NOMO-1 (cell line): ENCODE measurements at regions not wholly inside any gene's neighbourhood (a gene's known extent, or its start where the extent isn't known, plus 50 kb on each side); places are given as distances from the start of the nearest gene placed in this dataset.
"Not testable (repeated sequence)": the region's sequence is repeated elsewhere in the genome, so short reads cannot be mapped to it uniquely, and the experiment has no call there.

Experiments
- DNase-seq, 2 experiments: peaks; one replicate each; lab custom pipeline; 2025; ENCODE audit not compliant: unreplicated experiment in 2 of 2; lab: John Stamatoyannopoulos, UW

DNA sequence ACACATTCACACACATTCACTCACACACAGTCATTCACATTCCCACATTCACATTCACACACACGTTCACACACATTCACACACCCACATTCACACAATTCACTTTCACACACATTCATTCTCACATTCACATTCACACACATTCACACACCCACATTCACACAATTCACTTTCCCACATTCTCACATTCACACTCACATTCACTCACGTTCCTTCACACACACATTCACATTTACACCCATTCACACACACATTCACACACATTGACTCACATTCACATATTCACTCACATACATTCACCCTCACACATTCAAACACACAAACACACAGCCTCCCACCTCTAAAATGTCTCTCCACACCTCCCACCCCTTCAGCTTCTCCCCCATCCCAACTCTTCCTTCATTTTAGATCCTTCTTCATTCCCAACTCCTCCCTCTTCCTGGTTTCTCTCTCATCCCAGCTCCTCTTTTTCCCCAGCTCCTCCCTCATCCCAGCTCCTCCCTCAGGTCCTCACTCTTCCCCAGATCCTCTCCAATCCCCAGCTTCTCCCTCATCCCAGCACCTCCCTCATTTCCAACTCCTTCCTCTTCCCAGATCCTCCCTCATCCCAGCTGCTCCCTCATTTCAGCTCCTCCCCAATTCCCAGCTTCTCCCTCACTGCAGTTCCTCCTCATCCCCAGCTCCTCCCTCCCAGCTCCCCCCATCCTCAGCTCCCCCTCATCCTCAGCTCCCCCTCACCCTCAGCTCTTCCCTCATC lies 111.0 kb downstream of the FAM53A start:
- no peak for DNase-seq

DNA sequence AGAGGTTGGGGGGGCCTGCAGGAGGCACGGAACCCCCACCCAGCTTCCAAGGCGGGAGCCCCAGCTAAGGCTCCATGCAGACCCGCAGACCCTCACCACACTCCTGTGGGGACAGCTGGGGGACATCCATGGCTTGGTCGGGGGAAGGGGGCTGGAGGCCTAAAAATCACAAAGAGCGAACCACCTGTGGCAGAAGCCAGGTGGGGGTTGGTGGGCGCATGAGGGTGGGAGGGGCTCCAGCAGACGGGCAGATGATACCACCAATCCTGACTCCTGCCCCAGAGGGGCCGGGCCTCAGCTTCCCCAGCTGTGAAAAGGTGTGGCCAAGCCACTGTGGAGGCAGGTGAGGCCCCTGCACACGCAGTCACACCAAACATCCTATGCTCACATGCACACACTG lies 111.6 kb downstream of the FAM53A start:
- no peak for DNase-seq

DNA sequence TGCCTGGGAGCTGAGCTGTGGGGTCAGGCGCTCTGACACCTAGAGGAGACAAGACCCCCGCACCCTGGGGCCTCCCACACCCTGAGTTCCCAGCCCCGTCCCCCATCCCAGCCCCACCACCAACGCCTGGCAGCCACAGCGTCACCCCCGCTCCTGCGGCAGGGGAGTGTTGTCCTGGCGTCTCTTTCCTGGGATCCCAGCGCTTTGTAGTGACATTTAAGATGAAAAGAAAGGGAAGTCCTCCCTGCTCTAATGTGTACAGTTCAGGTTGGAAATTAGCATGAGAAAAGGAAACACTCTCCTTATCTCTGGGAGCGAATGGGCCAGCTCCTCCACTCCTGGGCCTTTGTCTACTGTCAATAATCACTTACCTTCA lies 112.1 kb downstream of the FAM53A start:
- DNase-seq = no peak

DNA sequence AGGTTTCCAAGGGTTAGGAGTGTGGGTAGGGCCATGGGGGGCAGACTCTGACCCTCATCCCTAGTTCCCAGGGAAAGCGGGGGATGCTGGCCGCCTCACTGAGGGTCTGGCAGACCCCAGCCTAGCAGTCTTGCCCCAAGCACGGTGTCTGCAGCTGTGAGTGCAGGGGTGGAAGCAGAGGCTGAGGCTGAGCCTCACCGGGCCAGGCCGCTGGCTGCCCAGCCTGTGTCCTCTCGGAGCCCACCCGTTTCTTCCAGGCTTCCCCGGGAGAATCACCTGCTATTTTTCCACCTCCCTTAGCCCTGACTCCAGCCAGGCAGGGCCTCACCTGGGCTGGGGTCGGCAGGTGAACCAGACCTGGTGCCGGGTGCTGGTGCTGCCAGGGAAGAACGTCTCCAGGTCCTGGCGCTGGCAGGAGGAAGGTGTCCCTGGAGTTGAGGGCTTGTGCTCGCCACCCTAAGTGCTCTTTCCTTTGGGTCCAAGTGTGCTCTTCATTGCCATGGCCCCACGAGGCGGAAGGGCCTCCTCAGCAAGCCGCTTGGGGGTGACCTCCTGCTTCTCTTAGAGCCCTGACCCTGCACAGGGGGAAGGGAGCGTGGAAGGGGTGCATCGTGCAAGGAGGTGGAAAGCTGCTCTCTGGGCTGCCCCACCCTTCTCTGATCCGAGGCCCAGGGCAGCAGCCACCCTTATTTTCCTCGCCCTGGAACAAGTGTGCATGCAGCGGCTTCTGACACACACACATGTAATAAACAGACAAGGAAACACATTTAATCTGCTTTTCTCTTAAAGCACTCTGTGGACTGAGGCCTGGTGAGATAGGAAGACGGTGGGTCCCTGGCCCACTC lies 112.7 kb downstream of the FAM53A start:
- DNase-seq = no peak

DNA sequence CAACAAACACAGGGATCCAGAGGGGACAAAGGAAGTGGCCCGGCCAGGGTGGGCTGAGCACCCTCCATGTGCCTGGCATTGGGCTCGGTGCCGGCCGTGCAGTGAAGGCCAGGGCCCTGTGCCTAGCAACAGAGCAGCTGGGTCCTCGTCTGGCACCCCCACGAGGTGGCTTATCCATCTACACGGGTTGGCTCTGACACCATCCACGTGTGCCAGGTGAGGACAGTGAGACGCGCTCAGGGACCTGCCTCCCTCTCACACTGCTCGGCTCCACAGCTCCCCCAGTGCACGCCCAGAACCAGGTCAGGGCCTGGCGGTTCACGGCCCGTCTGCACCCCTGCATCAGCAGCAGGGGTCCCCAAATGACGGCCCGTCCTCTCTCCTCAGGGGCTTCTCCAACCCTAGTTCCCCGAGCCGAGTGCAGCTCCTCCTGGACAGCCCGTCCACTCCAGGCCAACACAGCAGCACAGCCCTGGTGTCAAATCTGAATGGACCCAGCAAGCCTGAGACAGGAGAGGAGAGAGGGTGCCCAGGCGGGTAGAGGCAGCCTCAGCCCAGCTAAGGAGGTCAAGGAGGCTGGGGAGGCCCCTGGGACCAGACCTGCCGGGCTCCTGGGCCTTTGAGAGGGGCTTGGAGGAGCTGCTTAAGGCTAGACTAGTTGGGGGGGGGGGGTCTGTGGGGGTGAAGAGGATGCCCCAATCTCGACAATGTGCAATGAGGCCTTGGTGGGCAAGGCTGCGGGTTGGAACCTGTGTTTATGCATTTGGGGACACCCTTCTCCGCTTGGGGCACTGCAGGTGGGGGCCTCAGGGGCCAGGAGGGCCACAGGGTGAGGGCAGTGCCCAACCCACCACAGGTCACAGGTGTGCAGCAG lies 113.6 kb downstream of the FAM53A start:
- no peak for DNase-seq

DNA sequence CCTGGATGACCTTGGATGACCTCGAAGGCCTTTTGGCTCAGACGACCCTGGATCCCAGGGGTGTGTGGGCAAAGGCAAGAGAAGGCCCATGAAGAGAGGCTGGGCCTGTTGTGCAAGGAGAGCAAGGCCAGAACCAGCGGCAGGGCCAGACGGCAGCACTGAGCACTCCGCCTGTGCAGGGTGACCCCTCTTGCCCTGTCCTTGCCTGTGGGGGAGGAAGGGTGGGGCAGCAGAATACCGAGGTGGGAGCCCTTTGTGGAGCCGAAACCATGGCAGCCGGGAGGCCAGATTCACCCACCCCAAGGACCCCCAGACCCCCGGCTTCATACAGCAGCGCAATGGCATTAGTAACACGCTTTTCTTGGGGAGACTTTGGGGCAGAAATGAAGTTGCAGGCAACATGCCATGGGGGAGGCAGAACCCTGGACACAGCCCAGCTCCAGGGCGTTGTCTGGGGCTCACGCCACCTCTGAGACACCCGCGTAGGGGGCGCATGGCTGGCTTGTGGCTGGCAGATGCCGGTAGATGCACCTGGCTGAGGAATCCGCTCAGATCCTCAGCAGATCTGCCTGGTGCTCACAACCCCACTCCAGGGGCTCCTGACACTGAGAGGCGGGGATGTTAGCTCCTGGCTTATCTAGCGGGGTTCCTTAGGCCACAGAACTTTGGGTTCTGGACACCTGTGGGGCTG lies 114.5 kb downstream of the FAM53A start:
- DNase-seq = no peak

DNA sequence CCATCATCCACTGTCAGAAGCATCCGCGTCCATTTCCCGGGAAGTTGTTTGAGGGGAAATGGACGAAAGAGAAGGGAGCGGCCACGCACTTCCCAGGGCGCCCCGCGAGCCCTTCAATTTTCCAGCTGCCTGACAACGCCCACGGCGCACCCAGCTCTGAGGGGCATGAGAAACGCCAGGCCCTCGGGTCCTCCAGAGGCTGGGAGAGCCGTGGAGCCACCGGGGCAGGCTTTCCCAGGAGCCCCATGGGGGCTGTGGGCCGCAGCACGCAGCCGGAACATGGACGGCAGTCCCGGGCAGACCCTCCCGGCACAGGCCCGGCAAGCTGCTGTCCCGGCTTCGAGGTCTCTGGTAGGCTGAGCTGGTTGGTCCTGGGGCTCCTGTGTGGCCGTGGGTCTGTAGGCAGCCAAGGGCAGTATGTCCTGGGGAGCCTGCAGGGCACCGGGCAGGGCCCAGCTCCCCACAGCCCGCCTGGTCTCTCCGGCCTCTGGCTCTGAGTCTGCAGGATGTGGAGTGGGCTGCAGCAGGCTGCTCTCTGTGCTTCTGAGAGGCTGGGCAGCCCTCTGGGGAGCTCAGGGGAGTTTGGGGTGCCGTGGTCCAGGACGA lies 115.2 kb downstream of the FAM53A start:
- DNase-seq = no peak

DNA sequence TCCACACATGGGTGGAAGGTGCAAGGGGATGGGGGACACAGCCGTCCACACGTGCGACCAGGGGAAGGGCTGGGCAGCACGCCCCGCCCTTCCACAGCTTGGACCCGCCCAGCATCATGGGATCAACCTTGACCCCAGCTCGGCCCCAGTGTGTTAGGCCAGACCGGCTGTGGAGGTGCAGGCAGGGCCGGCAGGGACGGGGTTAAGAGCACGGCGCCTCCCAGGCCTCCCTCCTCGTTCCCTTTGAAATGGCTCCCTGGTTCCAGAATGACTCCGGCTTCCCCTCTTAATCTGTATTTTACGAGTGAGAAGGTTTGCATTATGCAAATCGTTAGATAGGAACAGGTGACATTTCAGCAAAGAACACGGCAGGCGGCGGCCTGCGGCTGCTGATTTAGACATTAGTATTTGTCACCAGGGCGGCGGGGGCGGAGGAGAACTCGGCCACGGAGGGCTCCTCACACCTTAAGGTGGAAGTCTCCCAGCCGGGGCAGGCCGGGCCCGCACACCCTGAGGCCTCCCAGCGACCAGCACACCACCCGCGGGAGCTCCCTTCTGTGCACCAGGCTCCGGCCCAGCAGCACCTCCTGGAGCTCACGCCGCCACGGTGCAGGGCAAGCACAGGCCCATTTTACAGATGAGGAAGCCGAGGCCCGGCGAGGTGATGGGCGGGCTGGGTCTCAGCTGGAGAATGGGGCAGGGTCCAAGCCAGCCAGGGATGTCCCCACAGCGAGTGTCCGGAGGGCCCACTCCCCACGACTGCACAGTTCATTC lies 116.1 kb downstream of the FAM53A start:
- no peak for DNase-seq

DNA sequence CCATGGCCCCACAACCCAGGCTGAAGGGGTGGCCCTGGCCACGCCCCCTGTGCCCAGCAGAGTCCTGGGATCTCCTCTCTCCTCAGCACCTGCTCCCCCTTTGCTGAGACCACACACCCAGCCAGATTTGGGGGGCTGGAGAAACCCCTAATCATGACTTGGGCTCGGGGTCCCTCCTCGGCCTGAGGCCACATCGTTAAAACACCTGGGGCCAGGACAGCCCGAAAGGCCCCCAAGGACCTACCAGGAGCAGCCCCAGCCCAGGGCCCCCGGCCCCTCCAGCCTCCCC lies 116.7 kb downstream of the FAM53A start:
- DNase-seq = no peak

DNA sequence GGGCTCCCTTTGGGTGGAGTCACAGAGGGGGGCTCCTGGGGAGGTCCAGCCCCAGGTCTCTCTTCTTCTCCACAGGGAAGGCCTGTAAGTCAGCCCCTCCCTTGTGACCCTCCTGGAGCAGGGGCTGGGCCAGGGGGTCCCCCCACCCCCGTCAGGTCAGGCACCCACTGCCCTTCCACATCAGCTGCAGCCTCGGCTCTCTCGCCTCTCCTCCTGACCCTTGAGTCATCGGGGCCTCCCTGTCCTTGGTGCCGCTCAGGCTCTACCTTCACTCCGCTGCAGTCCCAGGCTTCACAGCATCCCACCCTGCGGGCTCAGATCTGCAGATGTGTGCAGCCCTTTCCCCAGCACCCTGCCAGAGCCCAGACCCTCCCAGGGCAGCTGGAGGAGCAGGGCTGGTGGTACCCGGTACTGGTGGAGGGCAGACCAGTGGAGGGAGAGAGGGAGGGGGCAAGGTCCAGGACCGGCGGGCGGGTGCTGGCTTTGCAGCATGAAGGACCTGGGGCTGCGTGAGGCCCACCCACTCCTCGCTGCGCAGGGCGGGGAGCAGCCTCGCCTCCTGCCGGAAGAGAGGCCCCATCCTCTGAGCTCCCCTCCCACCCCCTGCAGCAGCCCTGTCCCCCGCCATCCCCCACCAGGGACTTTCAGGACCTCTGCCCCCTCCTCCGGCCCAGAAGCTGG lies 117.1 kb downstream of the FAM53A start:
- no peak for DNase-seq

DNA sequence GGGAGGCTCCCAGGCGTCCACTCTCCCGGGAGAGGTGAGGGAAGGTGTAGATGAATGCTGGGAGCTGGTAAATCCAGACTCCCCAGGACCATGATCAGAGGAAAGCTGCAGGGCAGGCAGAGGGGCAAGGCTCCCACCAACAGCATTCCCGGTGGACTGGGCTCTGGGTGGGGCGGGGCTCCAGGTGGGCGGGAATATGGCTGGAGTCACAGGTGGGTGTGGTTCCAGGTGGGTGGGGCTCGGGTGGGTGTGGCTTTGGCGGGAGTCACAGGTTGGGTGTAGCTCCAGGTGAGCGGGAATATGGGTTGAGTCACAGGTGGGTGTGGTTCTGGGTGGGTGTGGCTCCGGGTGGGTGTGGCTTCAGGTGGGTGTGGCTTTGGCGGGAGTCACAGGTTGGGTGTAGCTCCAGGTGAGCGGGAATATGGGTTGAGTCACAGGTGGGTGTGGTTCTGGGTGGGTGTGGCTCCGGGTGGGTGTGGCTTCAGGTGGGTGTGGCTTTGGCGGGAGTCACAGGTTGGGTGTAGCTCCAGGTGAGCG lies 117.7 kb downstream of the FAM53A start:
- not testable (repeated sequence) for DNase-seq

DNA sequence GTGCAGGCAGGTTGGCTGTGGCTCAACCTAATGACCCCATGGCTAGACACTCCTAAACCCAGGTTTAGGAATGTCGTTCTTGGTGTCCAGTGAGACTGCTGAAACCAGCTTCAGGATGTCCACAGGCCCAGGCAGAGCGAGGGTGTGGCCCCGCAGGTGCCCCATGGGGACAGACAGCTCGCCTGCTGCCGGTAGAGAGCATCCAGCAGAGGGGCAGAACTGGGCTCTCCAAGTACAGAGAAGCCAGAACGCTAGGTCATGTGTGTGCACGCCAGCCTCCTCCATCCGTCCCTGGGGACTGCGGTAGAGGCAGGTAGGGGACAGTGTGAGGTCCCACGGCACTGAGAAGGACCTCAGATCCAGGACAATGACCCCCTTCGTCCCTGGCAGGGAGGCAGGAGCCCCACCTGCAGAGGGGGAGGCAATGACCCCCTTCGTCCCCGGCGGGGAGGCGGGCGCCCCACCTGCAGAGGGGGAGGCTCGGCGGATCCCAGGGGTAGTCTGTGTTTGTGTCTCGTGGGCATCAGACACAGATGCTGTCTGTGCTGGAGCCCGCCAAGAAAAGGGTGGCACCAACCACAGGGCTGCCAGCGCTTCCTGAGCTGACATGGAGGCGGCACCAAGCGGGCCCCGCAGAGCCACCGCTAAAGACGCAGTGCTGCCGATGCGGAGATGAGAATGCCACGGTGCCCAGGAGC lies 118.4 kb downstream of the FAM53A start:
- no peak for DNase-seq

DNA sequence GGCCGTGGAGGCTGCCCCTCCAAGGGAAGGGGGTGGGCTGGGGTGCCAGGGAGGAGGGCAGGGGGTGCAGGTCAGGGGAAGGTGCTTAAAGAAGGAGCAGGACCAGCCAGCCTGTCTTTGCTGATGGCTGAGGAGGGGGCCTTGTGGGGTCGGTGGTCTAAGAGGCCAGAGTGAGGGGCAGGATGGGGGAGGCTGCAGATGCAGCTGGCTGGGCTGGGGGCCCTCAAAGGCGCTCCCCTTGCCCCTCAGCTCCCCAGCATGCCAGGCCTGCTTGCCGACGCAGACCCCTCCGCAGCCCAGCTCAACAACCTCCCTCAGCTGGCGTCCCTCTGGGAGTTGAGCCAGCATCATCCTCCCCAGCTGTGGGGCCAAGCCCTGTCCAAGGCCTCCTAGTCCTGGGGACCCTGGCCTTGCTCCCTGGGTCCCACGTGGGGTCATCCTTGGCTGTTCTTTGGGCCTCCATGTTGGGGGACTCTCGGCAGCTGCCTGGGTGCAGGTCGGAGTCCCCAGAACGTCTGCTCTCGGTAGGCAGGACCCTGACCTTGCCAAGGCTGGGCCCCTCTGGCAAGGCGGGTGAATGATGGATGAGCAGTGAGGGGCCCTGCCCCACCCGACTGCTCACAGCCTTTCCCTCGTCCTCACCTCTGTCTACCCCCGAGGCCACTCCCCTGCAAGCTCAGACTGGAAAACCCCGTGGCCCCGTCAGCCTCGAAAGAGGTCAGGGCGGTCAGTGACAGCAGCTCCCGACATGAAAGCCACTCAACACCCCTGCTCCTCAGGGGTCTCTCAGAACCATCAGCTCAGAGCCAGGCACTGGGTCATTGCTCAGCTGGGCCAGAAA lies 119.4 kb downstream of the FAM53A start:
- no peak for DNase-seq

DNA sequence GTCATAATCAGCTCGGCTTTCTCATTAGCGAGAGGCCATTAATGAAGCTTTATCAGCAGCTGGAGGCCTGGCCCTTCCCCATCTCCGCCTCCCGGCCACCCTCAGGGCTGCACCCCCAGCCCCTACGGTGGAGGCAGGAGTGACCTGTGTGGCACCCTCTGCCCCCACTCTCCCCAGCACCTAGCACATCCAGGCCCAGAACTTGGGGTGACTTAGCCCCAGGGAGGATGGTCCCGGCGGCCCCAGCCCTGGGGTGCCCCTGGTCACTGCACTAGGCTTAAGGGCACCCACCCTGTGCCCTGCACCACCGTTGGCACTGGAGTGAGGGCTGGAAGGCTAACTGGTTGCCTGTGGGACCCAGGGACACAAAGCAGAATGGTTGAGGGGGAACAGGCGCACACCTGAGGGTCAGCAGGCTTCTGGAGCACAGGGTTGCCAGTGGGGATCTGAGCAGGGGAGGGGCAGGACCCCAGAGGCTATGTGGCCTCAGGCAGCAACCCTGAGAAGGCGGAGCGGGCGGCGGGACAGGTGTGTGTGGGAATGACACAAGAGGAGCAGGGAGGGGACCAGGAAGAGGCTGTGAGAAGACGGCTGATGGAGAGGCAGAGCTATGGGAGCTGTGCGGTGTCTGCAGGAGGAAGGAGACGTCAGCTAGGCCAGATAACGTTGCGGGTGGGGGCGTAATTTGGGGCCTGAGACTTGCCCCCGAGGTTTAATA lies 120.2 kb downstream of the FAM53A start:
- DNase-seq = no peak

DNA sequence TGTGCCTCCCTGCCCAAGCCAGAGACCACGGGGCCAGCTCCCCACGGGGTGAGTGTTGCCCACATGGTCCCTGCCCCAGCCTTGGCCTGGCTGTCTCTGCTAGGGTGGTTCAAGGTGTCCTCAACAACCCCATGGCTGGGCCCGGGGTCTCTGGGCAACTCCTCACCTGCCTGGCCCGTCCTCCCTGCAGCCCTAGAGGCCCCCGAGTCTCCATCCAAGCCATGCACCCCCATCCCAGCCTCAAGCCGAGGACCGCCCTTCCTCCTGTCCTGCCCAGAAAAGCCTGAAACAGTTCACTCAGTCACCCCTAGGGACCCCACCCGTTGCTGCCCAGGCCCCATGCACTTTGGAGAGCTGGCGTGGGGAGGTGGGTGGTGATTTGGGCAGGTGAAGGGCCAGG lies 120.9 kb downstream of the FAM53A start:
- DNase-seq = no peak

DNA sequence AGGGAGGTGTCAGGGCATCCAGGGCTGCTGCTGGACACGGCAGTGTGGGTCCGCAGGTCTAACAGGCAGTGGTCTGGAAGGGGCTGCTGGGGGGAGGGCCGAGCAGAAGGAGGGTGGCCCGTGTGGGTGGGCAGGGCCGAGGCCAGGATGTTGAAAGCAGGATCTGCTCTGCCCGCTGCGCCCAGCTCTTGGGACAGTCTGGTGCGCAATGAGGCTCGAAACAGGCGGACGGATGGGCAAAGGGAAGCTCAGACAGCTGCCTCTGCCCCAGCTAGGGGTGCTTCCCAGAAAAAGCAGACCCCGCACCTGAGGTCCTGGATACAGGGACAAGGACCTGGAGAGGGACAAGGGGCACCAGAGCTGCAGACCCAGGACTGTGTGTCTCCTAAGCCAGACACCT lies 121.3 kb downstream of the FAM53A start:
- no peak for DNase-seq

DNA sequence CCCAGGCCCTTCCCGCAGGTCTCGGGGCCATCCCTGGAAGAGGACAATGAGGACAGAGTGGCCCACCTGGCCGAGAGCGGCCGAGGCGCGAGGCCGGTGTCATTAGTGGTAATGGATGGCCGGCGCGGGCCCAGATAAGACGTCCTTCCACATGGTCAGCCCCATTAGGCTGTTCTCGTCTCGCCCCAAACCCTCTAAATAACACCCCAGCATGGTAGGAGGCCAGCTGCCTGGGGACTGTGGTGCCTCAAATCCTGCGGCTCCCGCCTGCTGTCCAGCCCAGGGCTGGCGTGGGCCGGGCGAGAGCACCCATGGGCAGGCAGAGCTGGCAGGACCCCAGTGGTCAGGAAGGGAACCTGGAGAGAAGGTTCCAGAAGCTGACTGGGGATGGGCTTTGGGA lies 121.7 kb downstream of the FAM53A start:
- DNase-seq = no peak
